WERI-Rb-1 (cell line): ENCODE measurements at regions not wholly inside any gene's neighbourhood (a gene's known extent, or its start where the extent isn't known, plus 50 kb on each side); places are given as distances from the start of the nearest gene placed in this dataset.
A peak's percentile ranks its signal among the peaks of the same experiment; 100 is the strongest.

Source experiments
- DNase-seq: peaks from one replicate; pipeline ENCODE4 v3.0.0-alpha.2; 2020
- H3K27ac ChIP-seq: fragments of 250-450 bp; sonication (Bioruptor Pico); 2 replicates; pipeline ENCODE4 v1.5.1; 2020; ENCODE audit warnings: mild to moderate bottlenecking, moderate library complexity
- H3K27me3 ChIP-seq: fragments of 250-450 bp; sonication (Bioruptor Pico); 2 replicates; pipeline ENCODE4 v1.5.1; 2021; ENCODE audit warnings: mild to moderate bottlenecking, low read depth, moderate library complexity; ENCODE audit not compliant: insufficient read depth, severe bottlenecking
- H3K36me3 ChIP-seq: fragments of 250-450 bp; sonication (Bioruptor Pico); 2 replicates; pipeline ENCODE4 v1.5.1; 2020; ENCODE audit warnings: mild to moderate bottlenecking, moderate library complexity
- H3K4me3 ChIP-seq: 2 replicates; pipeline ENCODE4 v1.5.1; 2011; ENCODE audit warnings: low read depth, mild to moderate bottlenecking, control low read depth, low read length
- H3K9me3 ChIP-seq: fragments of 250-450 bp; sonication (Bioruptor Pico); 2 replicates; pipeline ENCODE4 v1.5.1; 2021; ENCODE audit warnings: mild to moderate bottlenecking, moderate library complexity; ENCODE audit not compliant: severe bottlenecking
- TF ChIP-seq, protein P1 (sequence below): IDR thresholded peaks from 2 replicates; pipeline ENCODE4 v1.5.1; 2011; ENCODE audit warnings: low read depth, mild to moderate bottlenecking, control low read depth, inconsistent platforms, low read length

- Histone ChIP-seq H3K9me3 (no peaks in the 10 kb centered on the region), H3K4me3 (no peak overlapping the region), H3K27ac (no peak overlapping the region), H3K36me3 (no peaks in the 10 kb centered on the region), H3K27me3 (no peaks in the 10 kb centered on the region)
- TF ChIP-seq, protein P1, sequence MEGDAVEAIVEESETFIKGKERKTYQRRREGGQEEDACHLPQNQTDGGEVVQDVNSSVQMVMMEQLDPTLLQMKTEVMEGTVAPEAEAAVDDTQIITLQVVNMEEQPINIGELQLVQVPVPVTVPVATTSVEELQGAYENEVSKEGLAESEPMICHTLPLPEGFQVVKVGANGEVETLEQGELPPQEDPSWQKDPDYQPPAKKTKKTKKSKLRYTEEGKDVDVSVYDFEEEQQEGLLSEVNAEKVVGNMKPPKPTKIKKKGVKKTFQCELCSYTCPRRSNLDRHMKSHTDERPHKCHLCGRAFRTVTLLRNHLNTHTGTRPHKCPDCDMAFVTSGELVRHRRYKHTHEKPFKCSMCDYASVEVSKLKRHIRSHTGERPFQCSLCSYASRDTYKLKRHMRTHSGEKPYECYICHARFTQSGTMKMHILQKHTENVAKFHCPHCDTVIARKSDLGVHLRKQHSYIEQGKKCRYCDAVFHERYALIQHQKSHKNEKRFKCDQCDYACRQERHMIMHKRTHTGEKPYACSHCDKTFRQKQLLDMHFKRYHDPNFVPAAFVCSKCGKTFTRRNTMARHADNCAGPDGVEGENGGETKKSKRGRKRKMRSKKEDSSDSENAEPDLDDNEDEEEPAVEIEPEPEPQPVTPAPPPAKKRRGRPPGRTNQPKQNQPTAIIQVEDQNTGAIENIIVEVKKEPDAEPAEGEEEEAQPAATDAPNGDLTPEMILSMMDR: no peak
- no peak for DNase-seq
Observed at GRCh38 chr2:207464007-207464406, 65.8 kb upstream of the CREB1 start.

- Histone ChIP-seq H3K9me3 (no peaks in the 10 kb centered on the region), H3K27me3 (no peaks in the 10 kb centered on the region), H3K27ac (no peak overlapping the region), H3K36me3 (no peaks in the 10 kb centered on the region), H3K4me3 (no peak overlapping the region)
- no peak for DNase-seq
- TF ChIP-seq, protein P1: no peak
Observed at GRCh38 chr2:207465894-207466293, 63.9 kb upstream of the CREB1 start.

GRCh38 chr2:207467716-207468347 is 61.9 kb upstream of the CREB1 start:
- no peaks in the 10 kb centered on the region for H3K9me3 ChIP-seq
- no peaks in the 10 kb centered on the region for H3K36me3 ChIP-seq
- H3K4me3 ChIP-seq: no peak overlapping the region
- H3K27ac ChIP-seq: no peak overlapping the region
- no peaks in the 10 kb centered on the region for H3K27me3 ChIP-seq
- TF ChIP-seq, protein P1: no peak
- no peak for DNase-seq

DNA sequence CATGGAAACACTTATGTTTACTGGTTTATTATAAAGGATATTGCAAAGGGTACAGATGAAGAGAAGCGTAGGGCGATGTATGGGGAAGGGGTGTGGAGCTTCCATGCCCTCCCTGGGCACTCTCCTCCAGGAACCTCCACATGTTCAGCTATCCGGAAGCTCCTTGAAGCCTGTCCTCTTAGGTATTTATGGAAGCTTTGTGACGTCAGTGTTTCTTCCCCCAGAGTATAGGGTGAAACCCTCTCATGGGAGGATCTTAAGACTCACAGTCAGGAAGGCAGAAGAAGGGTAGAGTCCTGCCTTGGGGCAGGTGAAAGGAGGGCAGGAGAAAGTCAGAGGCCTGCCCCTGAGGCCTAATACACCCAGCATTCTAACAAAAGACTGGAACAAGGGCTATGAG is 61.3 kb upstream of the CREB1 start:
- TF ChIP-seq, protein P1: no peak
- Histone ChIP-seq H3K27me3 (no peaks in the 10 kb centered on the region), H3K36me3 (no peaks in the 10 kb centered on the region), H3K9me3 (no peaks in the 10 kb centered on the region), H3K27ac (no peak overlapping the region), H3K4me3 (no peak overlapping the region)
- DNase-seq: no peak

- no peaks in the 10 kb centered on the region for H3K9me3 ChIP-seq
- peak; percentile 16 for DNase-seq
- TF ChIP-seq, protein P1: no peak
Observed at GRCh38 chr2:207469451-207469850, 60.3 kb upstream of the CREB1 start.

More at GRCh38 chr2:207469451-207469850, 60.3 kb upstream of the CREB1 start:
- Histone ChIP-seq H3K4me3 (no peak overlapping the region), H3K27me3 (no peaks in the 10 kb centered on the region), H3K27ac (no peak overlapping the region), H3K36me3 (no peaks in the 10 kb centered on the region)
